ENCODE measurements at regions not wholly inside any gene's neighbourhood (a gene's known extent, or its start where the extent isn't known, plus 50 kb on each side); places are given as distances from the start of the nearest gene placed in this dataset.

DNA sequence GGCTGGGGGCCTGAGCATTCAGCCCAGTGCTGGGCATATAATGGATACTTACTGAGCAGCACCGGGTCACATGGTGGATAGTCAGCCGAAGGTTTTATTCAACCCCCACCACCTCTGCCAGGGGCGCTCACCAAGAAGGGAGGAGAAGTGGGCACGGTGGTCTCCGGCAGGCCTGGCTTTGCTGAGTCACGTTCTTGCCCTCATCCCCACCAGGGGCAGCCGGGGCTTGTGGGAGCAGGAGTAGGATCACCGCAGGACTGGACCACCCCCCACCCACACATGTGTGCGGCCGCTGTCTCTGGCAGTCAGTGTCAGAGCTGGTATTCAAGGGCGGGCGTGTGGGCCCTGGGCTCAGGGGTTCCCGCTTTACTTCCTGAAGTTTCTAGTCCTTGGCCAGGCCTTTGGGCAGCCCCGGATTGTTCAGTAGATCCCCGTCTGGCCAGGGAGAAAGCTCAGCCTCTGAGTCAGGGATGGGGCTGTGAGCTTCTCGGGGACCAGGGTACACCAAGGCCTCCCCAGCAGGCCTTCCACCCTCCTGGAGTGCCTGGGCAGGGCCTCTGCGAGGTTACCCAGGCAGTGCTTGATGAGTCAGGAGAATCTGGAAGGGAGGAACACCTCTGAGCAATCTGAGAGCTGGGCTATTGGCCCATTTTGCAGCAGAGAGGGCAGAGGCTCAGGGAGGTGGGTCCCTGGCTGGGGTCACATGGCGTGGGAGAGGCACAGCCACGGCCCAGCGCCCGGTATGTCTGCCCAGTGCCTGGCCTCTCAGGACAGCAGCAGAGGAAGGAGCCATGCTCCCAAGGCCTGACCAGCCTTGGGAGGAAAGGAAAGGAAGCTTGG, 60.6 kb downstream of the RTL6 start:
- H3K79me2 ChIP-seq (ENCODE audit: insufficient read depth, low read length), result no peaks in the 10 kb centered on the region
- H3K36me3 ChIP-seq (ENCODE audit: insufficient read depth, low read length), result no peaks in the 10 kb centered on the region
- no peak overlapping the region for H3K4me3 ChIP-seq (ENCODE audit: low read depth in 1 of 2, low read length in 2 of 2)
- no peak overlapping the region for H3K4me2 ChIP-seq (ENCODE audit: insufficient read depth, low read length)
- H3K9ac ChIP-seq (ENCODE audit: low read depth, low read length), result no peak overlapping the region
- TF ChIP-seq, protein P1, sequence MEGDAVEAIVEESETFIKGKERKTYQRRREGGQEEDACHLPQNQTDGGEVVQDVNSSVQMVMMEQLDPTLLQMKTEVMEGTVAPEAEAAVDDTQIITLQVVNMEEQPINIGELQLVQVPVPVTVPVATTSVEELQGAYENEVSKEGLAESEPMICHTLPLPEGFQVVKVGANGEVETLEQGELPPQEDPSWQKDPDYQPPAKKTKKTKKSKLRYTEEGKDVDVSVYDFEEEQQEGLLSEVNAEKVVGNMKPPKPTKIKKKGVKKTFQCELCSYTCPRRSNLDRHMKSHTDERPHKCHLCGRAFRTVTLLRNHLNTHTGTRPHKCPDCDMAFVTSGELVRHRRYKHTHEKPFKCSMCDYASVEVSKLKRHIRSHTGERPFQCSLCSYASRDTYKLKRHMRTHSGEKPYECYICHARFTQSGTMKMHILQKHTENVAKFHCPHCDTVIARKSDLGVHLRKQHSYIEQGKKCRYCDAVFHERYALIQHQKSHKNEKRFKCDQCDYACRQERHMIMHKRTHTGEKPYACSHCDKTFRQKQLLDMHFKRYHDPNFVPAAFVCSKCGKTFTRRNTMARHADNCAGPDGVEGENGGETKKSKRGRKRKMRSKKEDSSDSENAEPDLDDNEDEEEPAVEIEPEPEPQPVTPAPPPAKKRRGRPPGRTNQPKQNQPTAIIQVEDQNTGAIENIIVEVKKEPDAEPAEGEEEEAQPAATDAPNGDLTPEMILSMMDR (IDR thresholded peaks at IDR 0.05; ENCODE audit: borderline replicate concordance, extremely low read depth, low read length, poor library complexity, severe bottlenecking), result no peak
- no peak for TF ChIP-seq EZH2 (IDR thresholded peaks at IDR 0.05; ENCODE audit: borderline replicate concordance, low read depth, low read length, severe bottlenecking)
- no peak for DNase-seq
- no peak overlapping the region for H3K27ac ChIP-seq (ENCODE audit: low read length)
- H4K20me1 ChIP-seq (ENCODE audit: insufficient read depth, low read length), result peaks cover 6% of the 10 kb centered on the region; the same call in 1 of the 2 replicates
- no peaks in the 10 kb centered on the region for H3K4me1 ChIP-seq (ENCODE audit: insufficient read depth, low read length)
- H3K27me3 ChIP-seq (ENCODE audit: insufficient read depth, low read length, poor library complexity), result peaks cover 9% of the 10 kb centered on the region
- no peaks in the 10 kb centered on the region for H3K9me3 ChIP-seq (ENCODE audit: insufficient read depth, low read length, severe bottlenecking)
- no peak overlapping the region for H2AFZ ChIP-seq (ENCODE audit: low read depth, low read length)
- ATAC-seq (ENCODE audit: insufficient read depth, low read depth), result no peak

DNA sequence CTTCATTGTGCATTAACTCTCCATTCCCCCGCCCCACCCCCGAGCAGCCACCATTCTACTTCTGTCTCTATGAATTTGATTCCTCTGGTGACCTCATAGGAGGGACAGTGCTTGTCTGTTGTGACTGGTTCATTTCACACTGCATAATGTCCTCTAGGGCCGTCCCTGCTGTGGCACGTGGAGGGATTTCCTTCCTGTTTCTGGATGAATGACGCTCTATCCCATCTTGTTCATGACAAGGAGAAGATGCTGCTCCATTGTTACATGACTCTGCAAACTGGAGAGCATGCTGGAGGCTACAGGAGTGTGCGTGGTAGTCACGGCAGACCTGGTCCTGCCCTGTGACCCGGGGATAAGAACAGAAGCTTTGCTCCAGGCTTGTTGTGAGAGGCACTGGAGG, 61.3 kb downstream of the RTL6 start:
- Histone ChIP-seq H2AFZ (ENCODE audit: low read depth, low read length) (no peak overlapping the region), H3K9me3 (ENCODE audit: insufficient read depth, low read length, severe bottlenecking) (no peaks in the 10 kb centered on the region), H3K27me3 (ENCODE audit: insufficient read depth, low read length, poor library complexity) (peaks cover 9% of the 10 kb centered on the region), H3K4me3 (ENCODE audit: low read depth in 1 of 2, low read length in 2 of 2) (no peak overlapping the region), H3K36me3 (ENCODE audit: insufficient read depth, low read length) (no peaks in the 10 kb centered on the region), H3K27ac (ENCODE audit: low read length) (no peak overlapping the region), H3K4me1 (ENCODE audit: insufficient read depth, low read length) (no peaks in the 10 kb centered on the region), H3K79me2 (ENCODE audit: insufficient read depth, low read length) (no peaks in the 10 kb centered on the region), H4K20me1 (ENCODE audit: insufficient read depth, low read length) (peaks cover 6% of the 10 kb centered on the region; the same call in 1 of the 2 replicates), H3K9ac (ENCODE audit: low read depth, low read length) (no peak overlapping the region), H3K4me2 (ENCODE audit: insufficient read depth, low read length) (no peak overlapping the region)
- DNase-seq, result no peak
- no peak for ATAC-seq (ENCODE audit: insufficient read depth, low read depth)
- TF ChIP-seq, protein P1 (IDR thresholded peaks at IDR 0.05; ENCODE audit: borderline replicate concordance, extremely low read depth, low read length, poor library complexity, severe bottlenecking), result no peak
- TF ChIP-seq EZH2 (IDR thresholded peaks at IDR 0.05; ENCODE audit: borderline replicate concordance, low read depth, low read length, severe bottlenecking), result no peak

DNA sequence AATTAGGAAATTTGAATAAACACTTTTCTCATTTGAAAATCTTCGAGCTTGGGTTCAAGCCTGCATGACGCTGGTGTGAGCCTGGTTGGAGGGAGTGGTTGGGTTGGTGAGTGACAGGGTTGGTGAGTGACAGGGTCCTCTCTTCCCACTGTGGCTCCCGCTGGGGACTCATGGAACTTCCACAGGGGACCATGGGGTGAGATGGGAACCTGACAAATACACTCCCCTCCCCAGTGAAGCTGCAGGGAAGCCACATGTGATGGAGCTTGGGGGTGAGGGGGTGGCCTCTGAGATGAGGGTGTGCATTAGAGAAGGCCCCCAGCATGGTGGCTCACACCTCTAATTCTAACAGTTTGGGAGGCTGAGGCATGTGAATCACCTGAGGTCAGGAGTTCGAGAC, 66.8 kb downstream of the RTL6 start:
- Histone ChIP-seq H3K4me3 (ENCODE audit: low read depth in 1 of 2, low read length in 2 of 2) (no peak overlapping the region), H4K20me1 (ENCODE audit: insufficient read depth, low read length) (no peaks in the 10 kb centered on the region; the same call in 1 of the 2 replicates), H2AFZ (ENCODE audit: low read depth, low read length) (no peak overlapping the region), H3K9ac (ENCODE audit: low read depth, low read length) (no peak overlapping the region), H3K9me3 (ENCODE audit: insufficient read depth, low read length, severe bottlenecking) (no peaks in the 10 kb centered on the region), H3K36me3 (ENCODE audit: insufficient read depth, low read length) (no peaks in the 10 kb centered on the region), H3K79me2 (ENCODE audit: insufficient read depth, low read length) (no peaks in the 10 kb centered on the region), H3K27ac (ENCODE audit: low read length) (no peak overlapping the region), H3K27me3 (ENCODE audit: insufficient read depth, low read length, poor library complexity) (peaks cover 9% of the 10 kb centered on the region), H3K4me2 (ENCODE audit: insufficient read depth, low read length) (no peak overlapping the region), H3K4me1 (ENCODE audit: insufficient read depth, low read length) (no peaks in the 10 kb centered on the region)
- no peak for ATAC-seq (ENCODE audit: insufficient read depth, low read depth)
- no peak for DNase-seq
- TF ChIP-seq, protein P1 (IDR thresholded peaks at IDR 0.05; ENCODE audit: borderline replicate concordance, extremely low read depth, low read length, poor library complexity, severe bottlenecking), result no peak
- TF ChIP-seq EZH2 (IDR thresholded peaks at IDR 0.05; ENCODE audit: borderline replicate concordance, low read depth, low read length, severe bottlenecking), result no peak
